ENCODE measurements at regions not wholly inside any gene's neighbourhood (a gene's known extent, or its start where the extent isn't known, plus 50 kb on each side); places are given as distances from the start of the nearest gene placed in this dataset.

- TF ChIP-seq POLR2AphosphoS5 (IDR thresholded peaks at IDR 0.05) (no peak), EP300 (IDR thresholded peaks at IDR 0.05; ENCODE audit: low read depth) (no peak), CTCF (IDR thresholded peaks at IDR 0.05) (no peak)
Measured at GRCh38 chr4:4764558-4764905, 94.9 kb upstream of the MSX1 start.
